OCI-LY1 (cell line): ENCODE measurements at regions not wholly inside any gene's neighbourhood (a gene's known extent, or its start where the extent isn't known, plus 50 kb on each side); places are given as distances from the start of the nearest gene placed in this dataset.

Experiments
- H2AFZ ChIP-seq: fragments of 200-600 bp; sonication (generic), shearing (Covaris generic); 2 replicates; pipeline ENCODE4 v1.6.0; 2014; ENCODE audit warnings: antibody characterized with exemption, mild to moderate bottlenecking, low read length
- H3F3A ChIP-seq: fragments of 200-600 bp; sonication (generic), shearing (Covaris generic); 2 replicates; pipeline ENCODE4 v1.6.0; 2014; ENCODE audit warnings: mild to moderate bottlenecking, antibody characterized with exemption, low read length, moderate library complexity; ENCODE audit not compliant: insufficient read depth
- H3K27ac ChIP-seq: fragments of 200-600 bp; sonication (generic); 2 replicates; pipeline ENCODE4 v1.5.1; 2014; ENCODE audit warnings: low read length, mixed run types, mild to moderate bottlenecking, low read depth; ENCODE audit not compliant: poor library complexity, severe bottlenecking
- H3K27me3 ChIP-seq: fragments of 200-600 bp; sonication (generic); 2 replicates; pipeline ENCODE4 v1.6.0; 2014; ENCODE audit warnings: antibody characterized with exemption, mild to moderate bottlenecking, low read length, moderate library complexity; ENCODE audit not compliant: insufficient read depth
- H3K36me3 ChIP-seq: fragments of 200-600 bp; sonication (generic); 2 replicates; pipeline ENCODE4 v1.6.1; 2014; ENCODE audit warnings: mild to moderate bottlenecking, antibody characterized with exemption, low read length, moderate library complexity, mixed read lengths; ENCODE audit not compliant: insufficient read depth
- H3K4me1 ChIP-seq: fragments of 200-600 bp; sonication (generic); 2 replicates; pipeline ENCODE4 v1.5.1; 2014; ENCODE audit warnings: mild to moderate bottlenecking, low read length, moderate library complexity; ENCODE audit not compliant: insufficient read depth, severe bottlenecking
- H3K4me2 ChIP-seq: fragments of 200-600 bp; sonication (generic), shearing (Covaris generic); 2 replicates; pipeline ENCODE4 v1.6.1; 2014; ENCODE audit warnings: low read length
- H3K4me3 ChIP-seq: fragments of 200-600 bp; sonication (generic); 2 replicates; pipeline ENCODE4 v1.5.1; 2014; ENCODE audit warnings: low read length, low read depth, mild to moderate bottlenecking, mixed read lengths; ENCODE audit not compliant: poor library complexity, severe bottlenecking
- H3K79me2 ChIP-seq: fragments of 200-600 bp; shearing (Covaris generic); 2 replicates; pipeline ENCODE4 v1.6.1; 2016; ENCODE audit warnings: mixed run types, low read length, mixed read lengths; ENCODE audit not compliant: insufficient read depth
- H3K9ac ChIP-seq: fragments of 200-600 bp; sonication (generic), shearing (Covaris generic); 2 replicates; pipeline ENCODE4 v1.6.1; 2014; ENCODE audit warnings: mild to moderate bottlenecking, low read length, mixed read lengths
- H3K9me2 ChIP-seq: fragments of 200-600 bp; sonication (generic), shearing (Covaris generic); 2 replicates; pipeline ENCODE4 v1.6.1; 2014; ENCODE audit warnings: low read depth, mild to moderate bottlenecking, low read length, mixed read lengths
- H3K9me3 ChIP-seq: fragments of 200-600 bp; shearing (Covaris generic); 2 replicates; pipeline ENCODE4 v1.6.1; 2014; ENCODE audit warnings: low read length, mixed read lengths
- H4K20me1 ChIP-seq: fragments of 200-600 bp; sonication (generic), shearing (Covaris generic); 2 replicates; pipeline ENCODE4 v1.6.0; 2016; ENCODE audit warnings: mild to moderate bottlenecking, low read length; ENCODE audit not compliant: insufficient read depth
- CTCF ChIP-seq: fragments of 200-600 bp; sonication (generic), shearing (Covaris generic); IDR thresholded peaks from 2 replicates; pipeline ENCODE4 v1.5.1; 2017; ENCODE audit warnings: mild to moderate bottlenecking, antibody characterized with exemption, low read length, moderate library complexity, mixed read lengths
- EZH2 ChIP-seq: fragments of 200-600 bp; sonication (generic), shearing (Covaris generic); IDR thresholded peaks from 2 replicates; pipeline ENCODE4 v1.8.0; 2017; ENCODE audit warnings: borderline replicate concordance, mixed run types, mild to moderate bottlenecking, antibody characterized with exemption, low read length, moderate library complexity, mixed read lengths

GRCh38 chr6:137286916-137287315 is 67.7 kb upstream of the IFNGR1 start:
- Histone ChIP-seq H3K79me2 (no peaks in the 10 kb centered on the region), H3K4me2 (no peak overlapping the region), H3K4me1 (no peaks in the 10 kb centered on the region), H3K27ac (no peak overlapping the region), H3K9ac (no peak overlapping the region), H3K4me3 (no peak overlapping the region), H3K27me3 (no peaks in the 10 kb centered on the region), H4K20me1 (no peaks in the 10 kb centered on the region), H3K36me3 (no peaks in the 10 kb centered on the region), H3K9me3 (no peaks in the 10 kb centered on the region), H2AFZ (no peak overlapping the region), H3K9me2 (no peaks in the 10 kb centered on the region), H3F3A (no peaks in the 10 kb centered on the region)
- TF ChIP-seq CTCF: no peak
- no peak for TF ChIP-seq EZH2

- no peak overlapping the region for H3K27ac ChIP-seq
- no peak overlapping the region for H3K9ac ChIP-seq
- H3K4me3 ChIP-seq: no peak overlapping the region
- H3K79me2 ChIP-seq: no peaks in the 10 kb centered on the region
- H3K4me1 ChIP-seq: no peaks in the 10 kb centered on the region
- no peaks in the 10 kb centered on the region for H3K36me3 ChIP-seq
- no peak for TF ChIP-seq EZH2
- no peak for TF ChIP-seq CTCF
- H3K27me3 ChIP-seq: no peaks in the 10 kb centered on the region
- H3K4me2 ChIP-seq: no peak overlapping the region
- H3K9me2 ChIP-seq: no peaks in the 10 kb centered on the region
- no peaks in the 10 kb centered on the region for H4K20me1 ChIP-seq
- H2AFZ ChIP-seq: no peak overlapping the region
- H3F3A ChIP-seq: no peaks in the 10 kb centered on the region
- H3K9me3 ChIP-seq: no peaks in the 10 kb centered on the region
Observed at GRCh38 chr6:137286368-137286767, 67.2 kb upstream of the IFNGR1 start.

GRCh38 chr6:137284811-137285110 is 65.6 kb upstream of the IFNGR1 start:
- Histone ChIP-seq H3F3A (no peaks in the 10 kb centered on the region), H3K9me3 (no peaks in the 10 kb centered on the region), H3K79me2 (no peaks in the 10 kb centered on the region), H3K4me3 (no peak overlapping the region), H3K4me2 (no peak overlapping the region), H2AFZ (no peak overlapping the region), H3K9ac (no peak overlapping the region), H3K36me3 (no peaks in the 10 kb centered on the region), H3K27me3 (no peaks in the 10 kb centered on the region), H4K20me1 (no peaks in the 10 kb centered on the region), H3K9me2 (no peaks in the 10 kb centered on the region), H3K4me1 (no peaks in the 10 kb centered on the region), H3K27ac (no peak overlapping the region)
- TF ChIP-seq CTCF (no peak), EZH2 (no peak)
